ENCODE measurements at regions not wholly inside any gene's neighbourhood (a gene's known extent, or its start where the extent isn't known, plus 50 kb on each side); places are given as distances from the start of the nearest gene placed in this dataset.

DNA sequence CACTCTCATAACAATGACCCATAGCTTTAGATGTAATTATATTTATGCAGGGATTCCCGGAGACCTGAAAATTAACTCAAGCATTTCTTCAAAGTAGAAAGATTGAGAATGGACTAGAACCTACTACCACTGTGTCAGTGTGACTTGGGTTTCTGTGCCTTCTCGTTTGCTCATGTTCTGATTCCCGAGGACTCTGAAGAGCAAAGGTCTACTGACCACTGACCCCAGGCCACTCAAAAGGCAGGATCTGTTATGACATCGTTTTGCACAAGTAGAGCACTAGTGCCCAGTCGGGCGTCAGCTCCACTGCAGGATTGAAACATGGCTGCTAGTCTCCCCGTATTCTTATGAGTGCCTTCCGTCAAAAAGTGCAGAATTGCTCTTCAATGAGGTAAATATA lies 53.8 kb upstream of the DHRS4 start:
- no peak for DNase-seq

DNA sequence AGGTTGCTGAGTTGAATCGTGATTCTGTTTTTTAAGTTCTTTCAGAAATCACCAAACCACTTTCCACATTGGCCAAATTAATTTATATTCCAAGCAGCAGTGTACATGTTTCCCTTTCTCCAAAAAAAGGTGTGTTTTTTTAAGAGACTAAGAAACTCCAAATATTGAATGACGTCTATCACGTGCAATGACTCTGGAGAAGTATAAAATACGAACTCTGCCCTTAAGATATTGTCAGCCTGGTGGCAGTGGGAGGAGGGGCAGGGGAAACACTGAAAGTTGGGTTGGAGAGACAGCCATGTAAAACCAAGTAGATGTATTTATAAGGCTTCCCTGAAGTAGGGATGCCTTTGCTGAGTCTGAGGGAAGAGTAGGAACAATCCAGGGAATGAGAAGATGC lies 50.1 kb upstream of the DHRS4 start:
- no peak for DNase-seq
